Trophoblast cell (in vitro differentiated cells and primary cell): ENCODE measurements at regions not wholly inside any gene's neighbourhood (a gene's known extent, or its start where the extent isn't known, plus 50 kb on each side); places are given as distances from the start of the nearest gene placed in this dataset.

Source experiments
- DNase-seq, 2 donors: peaks; one replicate each; pipeline ENCODE4 v3.0.0-alpha.2; 2016
- H2AFZ ChIP-seq: 2 replicates; pipeline ENCODE4 v1.6.1; 2013; ENCODE audit warnings: low read length, moderate library complexity, mild to moderate bottlenecking; ENCODE audit not compliant: insufficient read depth, poor library complexity
- H2AK5ac ChIP-seq: 2 replicates; pipeline ENCODE4 v1.6.1; 2013; ENCODE audit warnings: mild to moderate bottlenecking, low read length
- H2BK120ac ChIP-seq: 2 replicates; pipeline ENCODE4 v1.6.1; 2013; ENCODE audit warnings: low read length, mild to moderate bottlenecking, moderate library complexity; ENCODE audit not compliant: insufficient read depth, poor library complexity
- H2BK12ac ChIP-seq: 2 replicates; pipeline ENCODE4 v1.6.1; 2013; ENCODE audit warnings: mild to moderate bottlenecking, low read length, moderate library complexity
- H2BK5ac ChIP-seq: 2 replicates; pipeline ENCODE4 v1.6.1; 2013; ENCODE audit warnings: low read length, low read depth, moderate library complexity, mild to moderate bottlenecking; ENCODE audit not compliant: poor library complexity
- H3K14ac ChIP-seq: 2 replicates; pipeline ENCODE4 v1.6.1; 2013; ENCODE audit warnings: mild to moderate bottlenecking, low read length
- H3K18ac ChIP-seq: 2 replicates; pipeline ENCODE4 v1.6.1; 2013; ENCODE audit warnings: mild to moderate bottlenecking, low read length
- H3K23ac ChIP-seq: 2 replicates; pipeline ENCODE4 v1.6.1; 2013; ENCODE audit warnings: low read length
- H3K27ac ChIP-seq: 2 replicates; pipeline ENCODE4 v1.5.1; 2013; ENCODE audit warnings: low read depth, mild to moderate bottlenecking, inconsistent platforms, low read length, moderate library complexity
- H3K27me3 ChIP-seq: 2 replicates; pipeline ENCODE4 v1.6.1; 2013; ENCODE audit warnings: inconsistent platforms, mild to moderate bottlenecking, low read length, moderate library complexity; ENCODE audit not compliant: insufficient read depth
- H3K36me3 ChIP-seq, 2 experiments: 1 replicate in 1 of 2; 2 replicates in 1 of 2; pipeline ENCODE4 v1.6.1; 2013; ENCODE audit warnings: low read length in 2 of 2, mild to moderate bottlenecking in 2 of 2, moderate library complexity in 1 of 2; ENCODE audit not compliant: insufficient read depth in 2 of 2, control insufficient read depth in 1 of 2
- H3K4ac ChIP-seq: 2 replicates; pipeline ENCODE4 v1.6.1; 2013; ENCODE audit warnings: low read depth, mild to moderate bottlenecking, low read length, moderate library complexity
- H3K4me1 ChIP-seq, 2 experiments: 1 replicate in 1 of 2; 2 replicates in 1 of 2; pipeline ENCODE4 v1.6.1; 2013; ENCODE audit warnings: low read length in 2 of 2, mild to moderate bottlenecking in 2 of 2, moderate library complexity in 1 of 2; ENCODE audit not compliant: insufficient read depth in 2 of 2, control insufficient read depth in 1 of 2
- H3K4me2 ChIP-seq: 2 replicates; pipeline ENCODE4 v1.6.1; 2013; ENCODE audit warnings: inconsistent platforms, mild to moderate bottlenecking, low read length, moderate library complexity
- H3K4me3 ChIP-seq: 2 replicates; pipeline ENCODE4 v1.5.1; 2013; ENCODE audit warnings: mild to moderate bottlenecking, low read depth, low read length, inconsistent platforms
- H3K79me1 ChIP-seq: one replicate; pipeline ENCODE4 v1.6.1; 2013; ENCODE audit warnings: low read length
- H3K79me2 ChIP-seq: 2 replicates; pipeline ENCODE4 v1.6.1; 2013; ENCODE audit warnings: low read length, mild to moderate bottlenecking; ENCODE audit not compliant: control insufficient read depth, insufficient read depth, poor library complexity
- H3K9ac ChIP-seq: 2 replicates; pipeline ENCODE4 v1.6.1; 2013; ENCODE audit warnings: mild to moderate bottlenecking, low read length
- H3K9me3 ChIP-seq: 2 replicates; pipeline ENCODE4 v1.6.1; 2013; ENCODE audit warnings: low read depth, mild to moderate bottlenecking, control low read depth, inconsistent platforms, low read length; ENCODE audit not compliant: insufficient read depth
- H4K12ac ChIP-seq: 2 replicates; pipeline ENCODE4 v1.6.1; 2013; ENCODE audit warnings: low read depth, mild to moderate bottlenecking, low read length, moderate library complexity
- H4K8ac ChIP-seq: 2 replicates; pipeline ENCODE4 v1.6.1; 2013; ENCODE audit warnings: low read depth, mild to moderate bottlenecking, low read length, moderate library complexity
- H4K91ac ChIP-seq: one replicate; pipeline ENCODE4 v1.6.1; 2013; ENCODE audit warnings: low read depth, mild to moderate bottlenecking, low read length, moderate library complexity
- WGBS: extraction: QIAGEN DNeasy Blood & Tissue Kit; methylation state at CpG from one replicate; pipeline ENCODE4 v1.1.7; 2013; ENCODE audit warnings: missing lambda C conversion rate; ENCODE audit not compliant: insufficient read length, insufficient coverage; ENCODE audit errors: extremely low coverage; 5-methylcytosine and 5-hydroxymethylcytosine counted together

DNA sequence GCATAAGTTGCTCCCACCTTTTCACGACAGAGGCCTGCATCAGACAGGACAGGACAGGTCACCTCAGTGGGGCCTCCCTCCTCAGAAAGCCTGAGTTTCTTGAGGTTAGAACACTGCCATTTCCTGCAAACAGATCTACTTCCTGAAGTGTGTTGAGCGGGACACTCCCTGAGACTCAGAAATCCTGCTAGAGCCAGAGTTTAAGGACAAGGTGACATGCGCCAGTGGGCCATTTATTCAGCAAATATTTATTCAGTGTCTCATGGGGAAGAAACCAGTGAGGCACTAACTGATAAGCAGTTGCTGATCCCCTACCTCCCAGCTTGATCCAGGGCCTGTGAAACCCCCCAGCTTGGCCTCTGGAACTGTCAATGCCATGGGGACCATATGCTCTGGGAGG is 454.6 kb downstream of the SOX6 start:
- no peak for DNase-seq
- Histone ChIP-seq H3K79me1 (no peaks in the 10 kb centered on the region), H3K4me2 (no peak overlapping the region), H3K36me3 (no peaks in the 10 kb centered on the region), H2BK5ac (no peak overlapping the region), H4K8ac (no peak overlapping the region), H2BK12ac (no peak overlapping the region), H4K91ac (peak overlapping the region; percentile 30), H3K27me3 (no peaks in the 10 kb centered on the region), H2AFZ (no peak overlapping the region), H3K9ac (no peak overlapping the region), H3K4me1 (peaks cover 13 to 18% of the 10 kb centered on the region in 2 experiments), H3K4me3 (no peak overlapping the region), H3K27ac (no peak overlapping the region), H3K23ac (no peak overlapping the region), H3K9me3 (peaks cover under 1% of the 10 kb centered on the region), H3K79me2 (no peaks in the 10 kb centered on the region), H2AK5ac (no peak overlapping the region), H4K12ac (no peak overlapping the region), H3K14ac (no peak overlapping the region), H3K4ac (no peak overlapping the region), H2BK120ac (peak overlapping the region; percentile 4), H3K18ac (no peak overlapping the region)
- WGBS, result no CpG with 5 or more reads among the region's 3 CpGs

DNA sequence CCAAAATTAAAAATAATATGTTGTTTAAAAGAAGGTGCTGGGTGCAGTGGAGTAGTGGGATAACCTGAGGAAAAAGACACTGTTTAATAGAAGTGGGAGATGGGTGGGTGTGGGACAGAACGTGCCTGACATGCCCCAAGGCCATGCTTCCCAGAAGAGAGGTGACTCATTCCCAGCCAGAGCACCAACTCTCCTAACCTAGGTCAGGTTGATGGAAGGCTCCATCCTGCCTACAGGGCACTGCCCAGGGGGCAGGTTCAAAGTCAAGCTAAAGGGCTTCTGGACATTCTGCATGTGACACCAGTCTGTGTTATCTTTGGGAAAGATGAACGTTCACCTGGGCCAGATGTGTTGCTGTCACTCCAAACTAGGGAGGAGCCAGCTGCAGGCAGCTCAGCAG is 453.1 kb downstream of the SOX6 start:
- no peak overlapping the region for H2BK12ac ChIP-seq
- no peak overlapping the region for H2BK120ac ChIP-seq
- H4K91ac ChIP-seq, result no peak overlapping the region
- H3K79me2 ChIP-seq, result no peaks in the 10 kb centered on the region
- DNase-seq, result peak; percentile 58 to 59
- no peaks in the 10 kb centered on the region for H3K79me1 ChIP-seq
- H3K4me3 ChIP-seq, result no peak overlapping the region
- H3K36me3 ChIP-seq, result no peaks in the 10 kb centered on the region
- peaks cover 13 to 18% of the 10 kb centered on the region in 2 experiments for H3K4me1 ChIP-seq
- no peak overlapping the region for H2BK5ac ChIP-seq
- H3K9ac ChIP-seq, result no peak overlapping the region
- no peak overlapping the region for H4K8ac ChIP-seq
- no CpG with 5 or more reads among the region's 2 CpGs for WGBS
- H3K4me2 ChIP-seq, result no peak overlapping the region
- H3K18ac ChIP-seq, result no peak overlapping the region
- H3K4ac ChIP-seq, result no peak overlapping the region
- no peak overlapping the region for H3K14ac ChIP-seq
- H3K23ac ChIP-seq, result no peak overlapping the region
- H3K27me3 ChIP-seq, result no peaks in the 10 kb centered on the region
- no peak overlapping the region for H3K27ac ChIP-seq
- H2AFZ ChIP-seq, result no peak overlapping the region
- no peak overlapping the region for H2AK5ac ChIP-seq
- H3K9me3 ChIP-seq, result peaks cover 6% of the 10 kb centered on the region
- H4K12ac ChIP-seq, result no peak overlapping the region

DNA sequence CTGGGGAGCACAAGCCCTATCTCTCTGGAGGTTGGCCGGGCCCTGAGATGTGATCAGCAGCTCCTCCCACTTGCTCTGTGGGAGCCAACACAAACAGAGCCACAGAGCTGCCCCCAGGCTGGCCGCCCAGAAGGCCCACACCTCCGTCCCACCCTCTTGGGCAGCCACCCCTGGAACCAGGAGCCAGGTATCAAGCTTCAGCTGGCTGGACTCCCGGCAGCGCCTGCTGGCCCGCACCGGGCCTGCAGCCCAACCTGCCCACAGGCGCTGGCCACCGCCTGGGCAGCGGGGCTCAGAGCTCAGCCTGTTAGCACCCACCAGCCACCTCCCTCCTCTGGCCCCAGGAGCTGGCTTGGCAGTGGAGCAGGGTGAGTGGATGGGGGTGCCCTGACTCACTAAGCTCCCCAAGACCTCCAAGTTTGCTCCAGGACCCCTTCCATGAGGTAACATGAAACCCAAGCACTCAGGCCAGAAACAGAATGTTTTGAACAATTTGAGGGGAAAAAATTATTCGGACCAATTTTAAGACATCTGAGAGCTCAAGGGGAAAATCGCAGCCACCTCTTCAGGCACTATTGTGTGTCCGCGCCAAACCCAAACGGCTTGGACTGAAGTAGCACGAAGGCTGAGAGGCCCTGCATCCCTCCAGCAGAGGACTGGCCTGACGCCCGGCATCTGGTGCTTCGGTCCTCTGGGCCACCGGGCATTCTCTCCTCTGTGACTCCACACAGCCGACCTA is 450.8 kb downstream of the SOX6 start:
- Histone ChIP-seq H3K4me1 (peaks cover 15 to 20% of the 10 kb centered on the region in 2 experiments), H2BK5ac (no peak overlapping the region), H3K36me3 (no peaks in the 10 kb centered on the region), H3K27ac (no peak overlapping the region), H3K4ac (no peak overlapping the region), H2BK120ac (no peak overlapping the region), H3K4me2 (no peak overlapping the region), H3K4me3 (no peak overlapping the region), H2AFZ (no peak overlapping the region), H2AK5ac (no peak overlapping the region), H2BK12ac (no peak overlapping the region), H3K14ac (no peak overlapping the region), H3K79me2 (no peaks in the 10 kb centered on the region), H3K23ac (no peak overlapping the region), H4K12ac (no peak overlapping the region), H3K27me3 (no peaks in the 10 kb centered on the region), H4K91ac (no peak overlapping the region), H4K8ac (no peak overlapping the region), H3K18ac (no peak overlapping the region), H3K79me1 (no peaks in the 10 kb centered on the region), H3K9ac (no peak overlapping the region), H3K9me3 (peaks cover 6% of the 10 kb centered on the region)
- no CpG with 5 or more reads among the region's 21 CpGs for WGBS
- DNase-seq, result no peak

DNA sequence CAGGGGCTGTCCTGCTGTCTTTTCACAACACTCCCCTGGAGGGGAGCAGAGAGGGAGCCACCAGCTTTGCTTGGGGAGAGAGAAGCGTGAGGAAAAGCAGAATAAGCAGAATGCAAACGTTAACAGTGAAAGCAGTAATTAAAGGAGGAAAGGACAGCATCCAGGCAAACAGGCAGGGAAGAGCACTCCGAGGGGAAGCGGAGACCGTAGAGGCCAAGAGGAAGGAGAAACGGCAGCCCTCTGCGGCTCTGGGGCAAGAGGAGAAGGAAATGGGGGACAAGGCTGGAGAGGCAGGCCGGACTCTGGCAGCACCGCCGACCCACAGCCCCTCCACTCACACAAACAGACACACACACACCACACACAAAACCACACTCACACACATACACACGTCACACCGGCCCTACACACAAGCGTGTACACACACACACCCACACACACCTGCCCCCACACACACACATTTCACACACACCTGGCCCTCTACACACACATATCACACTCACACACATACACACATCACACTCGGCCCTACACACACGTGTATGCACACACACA is 449.8 kb downstream of the SOX6 start:
- Histone ChIP-seq H3K9me3 (peaks cover 6% of the 10 kb centered on the region), H3K4me2 (no peak overlapping the region), H2BK12ac (no peak overlapping the region), H3K18ac (no peak overlapping the region), H4K12ac (no peak overlapping the region), H3K14ac (no peak overlapping the region), H3K79me1 (no peaks in the 10 kb centered on the region), H3K9ac (no peak overlapping the region), H2BK120ac (no peak overlapping the region), H3K27me3 (no peaks in the 10 kb centered on the region), H4K91ac (no peak overlapping the region), H3K4me3 (peak overlapping the region; percentile 6), H3K27ac (no peak overlapping the region), H2BK5ac (no peak overlapping the region), H3K23ac (no peak overlapping the region), H3K79me2 (no peaks in the 10 kb centered on the region), H3K36me3 (no peaks in the 10 kb centered on the region), H2AFZ (no peak overlapping the region), H4K8ac (no peak overlapping the region), H2AK5ac (no peak overlapping the region), H3K4ac (no peak overlapping the region), H3K4me1 (peaks cover 15 to 21% of the 10 kb centered on the region in 2 experiments)
- 100% methylated on average over 2 of the region's 15 CpGs for WGBS
- DNase-seq, result no peak
